ENCODE measurements at regions not wholly inside any gene's neighbourhood (a gene's known extent, or its start where the extent isn't known, plus 50 kb on each side); places are given as distances from the start of the nearest gene placed in this dataset.

- H3K9me3 Mint-ChIP-seq, result no peaks in the 10 kb centered on the region
- H3K36me3 Mint-ChIP-seq, result no peaks in the 10 kb centered on the region
- no peak overlapping the region for H3K27ac Mint-ChIP-seq
- no peaks in the 10 kb centered on the region for H3K27me3 Mint-ChIP-seq
- no peak overlapping the region for H3K4me3 Mint-ChIP-seq
- no peaks in the 10 kb centered on the region for H3K4me1 Mint-ChIP-seq
Observed at GRCh38 chr10:47067949-47068940, 157.0 kb downstream of the PTPN20 start.

DNA sequence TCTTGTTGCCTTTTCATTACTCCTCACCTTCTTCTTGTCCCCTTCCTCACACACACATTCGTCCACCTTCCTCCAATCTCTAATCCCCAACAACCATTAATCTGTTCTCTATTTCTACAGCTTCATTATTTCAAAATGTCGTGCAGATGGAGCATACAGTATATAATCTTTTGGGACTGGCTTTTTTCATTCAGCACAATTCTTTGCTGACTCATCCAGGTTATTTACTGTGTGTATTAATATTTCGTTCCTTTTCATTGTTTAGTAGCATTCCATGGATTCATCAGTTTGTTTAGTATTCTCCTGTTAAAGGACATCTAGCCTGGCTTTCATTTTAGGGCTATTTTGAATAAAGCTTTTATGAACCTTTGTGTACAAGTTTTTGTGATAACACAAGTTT is 159.3 kb downstream of the PTPN20 start:
- H3K27me3 Mint-ChIP-seq, result no peaks in the 10 kb centered on the region
- no peak overlapping the region for H3K27ac Mint-ChIP-seq
- H3K9me3 Mint-ChIP-seq, result no peaks in the 10 kb centered on the region
- H3K4me3 Mint-ChIP-seq, result no peak overlapping the region
- H3K4me1 Mint-ChIP-seq, result no peaks in the 10 kb centered on the region
- H3K36me3 Mint-ChIP-seq, result no peaks in the 10 kb centered on the region

DNA sequence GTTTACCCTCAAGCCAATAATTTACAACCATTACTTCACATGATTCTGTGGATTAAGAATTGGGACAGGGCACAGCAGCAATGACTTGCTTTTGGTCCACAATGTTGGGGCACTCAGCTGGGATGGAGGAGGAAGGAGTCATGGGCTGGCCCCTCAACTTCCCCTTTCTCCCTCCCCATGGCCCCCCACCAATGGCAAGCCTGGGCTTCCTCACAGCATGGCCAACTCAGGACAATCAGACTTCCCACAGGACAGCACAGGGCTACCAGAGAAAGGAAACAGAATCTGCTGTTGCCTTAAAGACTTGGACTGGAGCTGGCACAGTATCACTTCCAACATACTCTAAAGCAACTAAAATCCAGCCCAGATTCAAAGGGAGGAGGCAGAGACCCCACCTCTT is 160.7 kb downstream of the PTPN20 start:
- Mint-ChIP-seq H3K27ac (no peak overlapping the region), H3K36me3 (no peaks in the 10 kb centered on the region), H3K27me3 (no peaks in the 10 kb centered on the region), H3K4me1 (no peaks in the 10 kb centered on the region), H3K9me3 (no peaks in the 10 kb centered on the region), H3K4me3 (no peak overlapping the region)

DNA sequence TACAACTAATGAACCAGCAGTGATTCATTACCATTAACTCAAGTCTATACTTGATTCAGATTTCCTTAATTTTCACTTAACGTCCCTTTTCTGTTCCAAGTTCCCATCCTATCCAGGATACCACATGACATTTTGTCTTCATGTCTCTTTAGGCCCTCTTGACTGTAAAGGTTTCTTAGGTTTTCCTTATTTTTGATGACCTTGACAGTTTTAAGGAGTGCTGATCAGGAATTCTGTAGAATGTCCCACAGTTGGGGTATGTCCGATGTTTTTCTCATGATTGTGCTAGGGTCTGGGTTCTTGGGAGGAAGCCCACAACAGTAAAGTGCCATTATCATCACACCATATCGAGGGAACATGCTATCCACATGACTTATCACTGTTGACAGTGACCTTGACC is 162.7 kb downstream of the PTPN20 start:
- no peaks in the 10 kb centered on the region for H3K9me3 Mint-ChIP-seq
- no peaks in the 10 kb centered on the region for H3K36me3 Mint-ChIP-seq
- no peaks in the 10 kb centered on the region for H3K27me3 Mint-ChIP-seq
- H3K27ac Mint-ChIP-seq, result no peak overlapping the region
- H3K4me1 Mint-ChIP-seq, result no peaks in the 10 kb centered on the region
- no peak overlapping the region for H3K4me3 Mint-ChIP-seq

- no peak overlapping the region for H3K27ac Mint-ChIP-seq
- H3K4me3 Mint-ChIP-seq, result no peak overlapping the region
- peaks cover 13% of the 10 kb centered on the region for H3K4me1 Mint-ChIP-seq
- H3K36me3 Mint-ChIP-seq, result no peaks in the 10 kb centered on the region
- no peaks in the 10 kb centered on the region for H3K9me3 Mint-ChIP-seq
- H3K27me3 Mint-ChIP-seq, result no peaks in the 10 kb centered on the region
Observed at GRCh38 chr10:47076949-47077361, 165.7 kb downstream of the PTPN20 start.

DNA sequence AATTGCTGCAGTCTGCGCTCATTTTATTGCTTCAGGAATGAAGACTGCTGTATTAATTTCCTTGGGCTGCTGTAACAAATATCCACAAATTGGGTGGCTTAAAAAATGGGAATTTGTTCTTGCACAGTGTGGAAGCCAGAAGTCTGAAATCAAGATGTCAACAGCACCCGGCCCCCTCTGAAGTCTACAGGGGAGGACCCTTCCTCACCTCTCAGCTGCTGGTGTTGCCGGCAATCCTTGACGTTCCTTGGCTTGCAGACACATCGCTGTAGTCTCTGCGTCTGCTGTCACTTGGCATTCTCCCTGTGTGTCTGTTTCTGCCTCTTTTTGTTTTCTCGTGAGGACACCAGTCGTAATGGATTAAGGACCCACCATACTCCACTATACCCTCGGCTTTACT is 166.2 kb downstream of the PTPN20 start:
- Mint-ChIP-seq H3K36me3 (no peaks in the 10 kb centered on the region), H3K4me3 (no peak overlapping the region), H3K4me1 (peaks cover 14% of the 10 kb centered on the region), H3K9me3 (no peaks in the 10 kb centered on the region), H3K27me3 (no peaks in the 10 kb centered on the region), H3K27ac (no peak overlapping the region)

GRCh38 chr10:47077941-47078340 is 166.7 kb downstream of the PTPN20 start:
- H3K27ac Mint-ChIP-seq, result no peak overlapping the region
- H3K36me3 Mint-ChIP-seq, result no peaks in the 10 kb centered on the region
- no peaks in the 10 kb centered on the region for H3K9me3 Mint-ChIP-seq
- no peaks in the 10 kb centered on the region for H3K27me3 Mint-ChIP-seq
- no peak overlapping the region for H3K4me3 Mint-ChIP-seq
- peaks cover 14% of the 10 kb centered on the region for H3K4me1 Mint-ChIP-seq

GRCh38 chr10:47078393-47079203 is 167.4 kb downstream of the PTPN20 start:
- peaks cover 14% of the 10 kb centered on the region for H3K4me1 Mint-ChIP-seq
- no peak overlapping the region for H3K27ac Mint-ChIP-seq
- no peaks in the 10 kb centered on the region for H3K27me3 Mint-ChIP-seq
- H3K4me3 Mint-ChIP-seq, result no peak overlapping the region
- no peaks in the 10 kb centered on the region for H3K36me3 Mint-ChIP-seq
- H3K9me3 Mint-ChIP-seq, result no peaks in the 10 kb centered on the region

GRCh38 chr10:47079204-47079580 is 168.0 kb downstream of the PTPN20 start:
- Mint-ChIP-seq H3K27me3 (no peaks in the 10 kb centered on the region), H3K9me3 (no peaks in the 10 kb centered on the region), H3K4me1 (peaks cover 14% of the 10 kb centered on the region), H3K36me3 (no peaks in the 10 kb centered on the region), H3K4me3 (no peak overlapping the region), H3K27ac (no peak overlapping the region)

DNA sequence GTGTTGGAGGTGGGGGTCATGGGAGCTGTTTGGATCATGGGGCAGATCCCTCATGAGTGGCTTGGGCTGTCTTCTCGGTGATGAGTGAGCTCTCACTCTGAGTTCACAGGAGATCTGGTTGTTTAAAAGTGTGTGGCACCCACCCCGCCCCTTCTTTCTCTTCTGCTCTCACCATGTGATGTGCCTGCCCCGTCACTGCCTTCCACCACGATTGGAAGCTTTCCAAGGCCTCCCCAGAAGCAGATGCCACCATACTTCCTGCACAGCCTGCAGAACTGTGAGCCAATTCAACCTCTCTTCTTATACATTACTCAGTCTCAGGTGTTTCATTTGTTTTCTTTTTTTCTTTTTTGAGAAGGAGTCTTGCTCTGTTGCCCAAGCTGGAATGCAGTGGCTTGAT is 170.0 kb downstream of the PTPN20 start:
- no peaks in the 10 kb centered on the region for H3K27me3 Mint-ChIP-seq
- no peak overlapping the region for H3K4me3 Mint-ChIP-seq
- no peaks in the 10 kb centered on the region for H3K36me3 Mint-ChIP-seq
- H3K9me3 Mint-ChIP-seq, result no peaks in the 10 kb centered on the region
- no peak overlapping the region for H3K27ac Mint-ChIP-seq
- H3K4me1 Mint-ChIP-seq, result peaks cover 14% of the 10 kb centered on the region

DNA sequence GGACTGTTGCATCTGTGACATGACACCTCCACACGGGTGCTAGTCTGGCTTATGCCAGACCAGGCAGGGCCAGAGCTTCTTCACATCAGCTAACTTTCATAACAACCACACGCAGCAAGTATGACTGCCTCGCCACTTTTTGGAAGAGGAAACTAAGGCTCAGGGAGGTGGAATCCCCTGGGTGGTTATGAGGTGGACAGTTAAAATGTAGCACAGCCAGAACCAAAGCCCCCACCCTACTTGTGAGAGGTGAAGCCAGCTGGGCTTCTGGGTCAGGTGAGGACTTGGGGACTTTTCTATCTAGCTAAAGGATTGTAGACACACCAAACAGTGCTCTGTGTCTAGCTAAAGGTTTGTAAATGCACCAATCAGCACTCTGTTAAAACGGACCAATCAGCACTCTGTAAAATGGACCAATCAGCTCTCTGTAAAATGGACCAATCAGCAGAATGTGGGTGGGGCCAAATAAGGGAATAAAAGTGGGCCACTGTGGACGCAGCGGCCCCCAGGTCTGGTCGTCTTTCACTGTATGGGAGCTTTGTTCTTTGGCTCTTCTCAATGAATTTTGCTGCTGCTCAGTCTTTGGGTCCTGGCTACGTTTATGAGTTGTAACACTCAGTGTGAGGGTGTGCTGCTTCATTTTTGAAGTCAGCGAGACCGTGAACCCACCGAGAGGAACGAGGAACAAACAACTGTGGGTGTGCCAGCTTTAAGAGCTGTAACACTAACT is 171.0 kb downstream of the PTPN20 start:
- Mint-ChIP-seq H3K36me3 (no peaks in the 10 kb centered on the region), H3K27ac (no peak overlapping the region), H3K4me1 (peaks cover 14% of the 10 kb centered on the region), H3K4me3 (no peak overlapping the region), H3K27me3 (no peaks in the 10 kb centered on the region), H3K9me3 (no peaks in the 10 kb centered on the region)

DNA sequence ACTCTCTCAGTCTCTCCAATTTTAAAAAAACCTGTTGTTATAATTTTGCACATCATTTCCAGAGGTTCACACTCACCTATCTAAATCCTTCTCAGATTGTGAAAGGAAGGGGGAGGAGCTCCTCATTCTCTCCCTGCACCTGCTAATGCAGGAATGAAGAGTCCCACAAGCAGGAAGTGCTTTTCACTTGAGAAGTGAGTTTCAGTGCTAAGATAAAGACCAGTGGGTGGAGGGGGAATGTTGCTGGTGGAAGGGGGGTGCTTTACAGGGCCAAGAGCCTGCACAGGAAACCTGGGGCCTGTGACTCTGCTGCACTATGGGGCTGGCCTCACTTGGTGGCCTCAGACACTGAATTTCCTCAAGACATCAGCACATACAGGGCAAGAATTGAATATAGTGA is 176.4 kb downstream of the PTPN20 start:
- H3K27ac Mint-ChIP-seq, result no peak overlapping the region
- no peaks in the 10 kb centered on the region for H3K9me3 Mint-ChIP-seq
- peaks cover 12% of the 10 kb centered on the region for H3K4me1 Mint-ChIP-seq
- no peak overlapping the region for H3K4me3 Mint-ChIP-seq
- H3K36me3 Mint-ChIP-seq, result no peaks in the 10 kb centered on the region
- H3K27me3 Mint-ChIP-seq, result no peaks in the 10 kb centered on the region

GRCh38 chr10:47088656-47089354 is 177.6 kb downstream of the PTPN20 start:
- Mint-ChIP-seq H3K36me3 (no peaks in the 10 kb centered on the region), H3K27ac (no peak overlapping the region), H3K4me1 (peaks cover 12% of the 10 kb centered on the region), H3K27me3 (no peaks in the 10 kb centered on the region), H3K4me3 (no peak overlapping the region), H3K9me3 (no peaks in the 10 kb centered on the region)

DNA sequence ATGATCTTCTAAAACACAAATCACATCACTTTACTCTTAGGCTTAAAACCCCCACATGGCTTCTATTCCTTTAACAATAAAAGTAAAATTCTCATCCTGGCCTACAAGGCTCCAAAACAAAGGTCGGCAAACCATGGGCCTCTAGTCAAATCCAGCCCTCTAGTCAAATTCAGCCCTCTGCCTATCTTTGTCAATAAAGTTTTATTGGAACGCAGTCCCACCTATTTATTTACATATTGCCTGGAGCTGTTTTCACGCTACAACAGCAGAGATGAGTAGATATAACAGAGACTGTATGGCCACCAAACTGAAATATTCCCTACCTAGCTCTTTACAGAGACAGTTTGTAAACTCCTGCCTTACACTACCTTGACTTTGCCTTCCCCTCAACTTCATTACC is 178.8 kb downstream of the PTPN20 start:
- Mint-ChIP-seq H3K4me3 (no peak overlapping the region), H3K27me3 (no peaks in the 10 kb centered on the region), H3K36me3 (no peaks in the 10 kb centered on the region), H3K27ac (no peak overlapping the region), H3K9me3 (no peaks in the 10 kb centered on the region), H3K4me1 (peaks cover 12% of the 10 kb centered on the region)

GRCh38 chr10:47090903-47091302 is 179.7 kb downstream of the PTPN20 start:
- no peak overlapping the region for H3K4me3 Mint-ChIP-seq
- H3K27ac Mint-ChIP-seq, result no peak overlapping the region
- no peaks in the 10 kb centered on the region for H3K27me3 Mint-ChIP-seq

More at GRCh38 chr10:47090903-47091302, 179.7 kb downstream of the PTPN20 start:
- H3K36me3 Mint-ChIP-seq, result no peaks in the 10 kb centered on the region
- no peaks in the 10 kb centered on the region for H3K9me3 Mint-ChIP-seq
- H3K4me1 Mint-ChIP-seq, result peaks cover 12% of the 10 kb centered on the region

All from activated naive CD4-positive, alpha-beta T cell treated with anti-CD3 and anti-CD28 coated beads, Interleukin-2, amount 50 U/mL, for 24 hours (primary cell).